ENCODE measurements at regions not wholly inside any gene's neighbourhood (a gene's known extent, or its start where the extent isn't known, plus 50 kb on each side); places are given as distances from the start of the nearest gene placed in this dataset.

- H3K36me3 ChIP-seq, result no peaks in the 10 kb centered on the region
- no peaks in the 10 kb centered on the region for H3K9me3 ChIP-seq
- no peaks in the 10 kb centered on the region for H3K4me1 ChIP-seq
- no peak overlapping the region for H3K27ac ChIP-seq
- TF ChIP-seq CTCF (IDR thresholded peaks at IDR 0.05), result no peak
- DNase-seq, result no peak
- H3K27me3 ChIP-seq, result no peaks in the 10 kb centered on the region
- intact Hi-C loops (cut with DNase I; ENCODE audit: low total_unique reads), result no loop called here
- H3K4me3 ChIP-seq, result no peak overlapping the region
These were observed 139.2 kb upstream of the C1orf21 start for GRCh38 chr1:184247671-184248070.

- Histone ChIP-seq H3K27ac (no peak overlapping the region), H3K4me3 (no peak overlapping the region), H3K27me3 (no peaks in the 10 kb centered on the region), H3K9me3 (no peaks in the 10 kb centered on the region), H3K4me1 (no peaks in the 10 kb centered on the region), H3K36me3 (no peaks in the 10 kb centered on the region)
- DNase-seq, result no peak
- intact Hi-C loops (cut with DNase I; ENCODE audit: low total_unique reads), result no loop called here
- TF ChIP-seq CTCF (IDR thresholded peaks at IDR 0.05), result no peak
These were observed 132.9 kb upstream of the C1orf21 start for GRCh38 chr1:184253921-184254320.

- Histone ChIP-seq H3K4me3 (no peak overlapping the region), H3K9me3 (no peaks in the 10 kb centered on the region), H3K36me3 (no peaks in the 10 kb centered on the region), H3K27me3 (no peaks in the 10 kb centered on the region), H3K27ac (no peak overlapping the region), H3K4me1 (no peaks in the 10 kb centered on the region)
- DNase-seq, result no peak
- intact Hi-C loops (cut with DNase I; ENCODE audit: low total_unique reads), result no loop called here
- no peak for TF ChIP-seq CTCF (IDR thresholded peaks at IDR 0.05)
These were observed 132.0 kb upstream of the C1orf21 start for GRCh38 chr1:184254849-184255248.

- TF ChIP-seq CTCF (IDR thresholded peaks at IDR 0.05), result no peak
- H3K36me3 ChIP-seq, result no peaks in the 10 kb centered on the region
- H3K4me1 ChIP-seq, result no peaks in the 10 kb centered on the region
- no peak for DNase-seq
- no peaks in the 10 kb centered on the region for H3K27me3 ChIP-seq
- intact Hi-C loops (cut with DNase I; ENCODE audit: low total_unique reads), result no loop called here
- H3K27ac ChIP-seq, result no peak overlapping the region
- H3K4me3 ChIP-seq, result no peak overlapping the region
- H3K9me3 ChIP-seq, result no peaks in the 10 kb centered on the region
These were observed 131.3 kb upstream of the C1orf21 start for GRCh38 chr1:184255560-184255959.

- H3K27me3 ChIP-seq, result no peaks in the 10 kb centered on the region
- H3K4me1 ChIP-seq, result no peaks in the 10 kb centered on the region
- TF ChIP-seq CTCF (IDR thresholded peaks at IDR 0.05), result no peak
- H3K9me3 ChIP-seq, result no peaks in the 10 kb centered on the region
- H3K4me3 ChIP-seq, result no peak overlapping the region
- intact Hi-C loops (cut with DNase I; ENCODE audit: low total_unique reads), result no loop called here
- no peaks in the 10 kb centered on the region for H3K36me3 ChIP-seq
- DNase-seq, result no peak
- H3K27ac ChIP-seq, result no peak overlapping the region
These were observed 129.0 kb upstream of the C1orf21 start for GRCh38 chr1:184257873-184258272.

- no peaks in the 10 kb centered on the region for H3K36me3 ChIP-seq
- no peak overlapping the region for H3K4me3 ChIP-seq
- DNase-seq, result no peak
- intact Hi-C loops (cut with DNase I; ENCODE audit: low total_unique reads), result no loop called here
- no peak for TF ChIP-seq CTCF (IDR thresholded peaks at IDR 0.05)
- H3K9me3 ChIP-seq, result no peaks in the 10 kb centered on the region
- H3K4me1 ChIP-seq, result no peaks in the 10 kb centered on the region
- H3K27ac ChIP-seq, result no peak overlapping the region
- no peaks in the 10 kb centered on the region for H3K27me3 ChIP-seq
These were observed 128.3 kb upstream of the C1orf21 start for GRCh38 chr1:184258525-184258924.
